ENCODE measurements at regions not wholly inside any gene's neighbourhood (a gene's known extent, or its start where the extent isn't known, plus 50 kb on each side); places are given as distances from the start of the nearest gene placed in this dataset.

GRCh38 chrX:39910651-39911050 is 187.1 kb downstream of the BCOR start:
- Histone ChIP-seq H3K4me3 (ENCODE audit: low read depth, low read length, poor library complexity, severe bottlenecking) (no peak overlapping the region), H3K79me2 (ENCODE audit: insufficient read depth, low read length) (no peaks in the 10 kb centered on the region), H3K4me1 (ENCODE audit: insufficient read depth, low read length, severe bottlenecking) (no peaks in the 10 kb centered on the region), H3K9me3 (ENCODE audit: low read length) (no peaks in the 10 kb centered on the region), H3K27me3 (ENCODE audit: insufficient read depth, low read length) (0 out of 2 replicates have a peak, but pooled peaks cover 3% of the 10 kb centered on the region), H3K27ac (ENCODE audit: low read depth, low read length, poor library complexity, severe bottlenecking) (no peak overlapping the region), H2AFZ (ENCODE audit: low read length) (no peak overlapping the region), H4K20me1 (ENCODE audit: insufficient read depth, low read length) (no peaks in the 10 kb centered on the region), H3K9me2 (ENCODE audit: low read depth, low read length) (no peaks in the 10 kb centered on the region), H3K9ac (ENCODE audit: low read length) (no peak overlapping the region), H3F3A (ENCODE audit: insufficient read depth, low read length) (no peaks in the 10 kb centered on the region), H3K4me2 (ENCODE audit: low read length) (no peak overlapping the region), H3K36me3 (ENCODE audit: insufficient read depth, low read length) (no peaks in the 10 kb centered on the region)
- no peak for TF ChIP-seq CTCF (IDR thresholded peaks at IDR 0.05; ENCODE audit: low read length)
- TF ChIP-seq EZH2 (IDR thresholded peaks at IDR 0.05; ENCODE audit: borderline replicate concordance, low read length): no peak

GRCh38 chrX:39911278-39911897 is 186.4 kb downstream of the BCOR start:
- 0 out of 2 replicates have a peak, but pooled peaks cover 3% of the 10 kb centered on the region for H3K27me3 ChIP-seq (ENCODE audit: insufficient read depth, low read length)
- no peak overlapping the region for H2AFZ ChIP-seq (ENCODE audit: low read length)
- H3K79me2 ChIP-seq (ENCODE audit: insufficient read depth, low read length): no peaks in the 10 kb centered on the region
- no peak overlapping the region for H3K4me2 ChIP-seq (ENCODE audit: low read length)
- no peak overlapping the region for H3K27ac ChIP-seq (ENCODE audit: low read depth, low read length, poor library complexity, severe bottlenecking)
- no peak overlapping the region for H3K9ac ChIP-seq (ENCODE audit: low read length)
- TF ChIP-seq EZH2 (IDR thresholded peaks at IDR 0.05; ENCODE audit: borderline replicate concordance, low read length) (no peak), CTCF (IDR thresholded peaks at IDR 0.05; ENCODE audit: low read length) (no peak)
- no peaks in the 10 kb centered on the region for H3K4me1 ChIP-seq (ENCODE audit: insufficient read depth, low read length, severe bottlenecking)
- H4K20me1 ChIP-seq (ENCODE audit: insufficient read depth, low read length): no peaks in the 10 kb centered on the region
- no peak overlapping the region for H3K4me3 ChIP-seq (ENCODE audit: low read depth, low read length, poor library complexity, severe bottlenecking)
- H3K9me2 ChIP-seq (ENCODE audit: low read depth, low read length): no peaks in the 10 kb centered on the region
- no peaks in the 10 kb centered on the region for H3F3A ChIP-seq (ENCODE audit: insufficient read depth, low read length)
- no peaks in the 10 kb centered on the region for H3K36me3 ChIP-seq (ENCODE audit: insufficient read depth, low read length)
- no peaks in the 10 kb centered on the region for H3K9me3 ChIP-seq (ENCODE audit: low read length)

GRCh38 chrX:39912126-39912525 is 185.6 kb downstream of the BCOR start:
- Histone ChIP-seq H3K9ac (ENCODE audit: low read length) (no peak overlapping the region), H3K36me3 (ENCODE audit: insufficient read depth, low read length) (no peaks in the 10 kb centered on the region), H3K27ac (ENCODE audit: low read depth, low read length, poor library complexity, severe bottlenecking) (no peak overlapping the region), H4K20me1 (ENCODE audit: insufficient read depth, low read length) (no peaks in the 10 kb centered on the region), H3K27me3 (ENCODE audit: insufficient read depth, low read length) (0 out of 2 replicates have a peak, but pooled peaks cover 3% of the 10 kb centered on the region), H3K9me3 (ENCODE audit: low read length) (no peaks in the 10 kb centered on the region), H3K9me2 (ENCODE audit: low read depth, low read length) (no peaks in the 10 kb centered on the region), H3F3A (ENCODE audit: insufficient read depth, low read length) (no peaks in the 10 kb centered on the region), H3K79me2 (ENCODE audit: insufficient read depth, low read length) (no peaks in the 10 kb centered on the region), H3K4me3 (ENCODE audit: low read depth, low read length, poor library complexity, severe bottlenecking) (no peak overlapping the region), H3K4me1 (ENCODE audit: insufficient read depth, low read length, severe bottlenecking) (peaks cover 5% of the 10 kb centered on the region), H3K4me2 (ENCODE audit: low read length) (no peak overlapping the region), H2AFZ (ENCODE audit: low read length) (no peak overlapping the region)
- TF ChIP-seq CTCF (IDR thresholded peaks at IDR 0.05; ENCODE audit: low read length) (no peak), EZH2 (IDR thresholded peaks at IDR 0.05; ENCODE audit: borderline replicate concordance, low read length) (no peak)
